Activated B cell treated with CpG ODN at 0.5 μM for 24 hours (primary cell): ENCODE measurements at regions not wholly inside any gene's neighbourhood (a gene's known extent, or its start where the extent isn't known, plus 50 kb on each side); places are given as distances from the start of the nearest gene placed in this dataset.
A peak's percentile ranks its signal among the peaks of the same experiment; 100 is the strongest.

ENCODE experiments used
- ATAC-seq: fragments of 200-7000 bp; cut with Tn5 transposase; one replicate; pipeline ENCODE4 v1.10.0; 2021; ENCODE audit warnings: low read depth, mild to moderate bottlenecking, moderate library complexity
- CTCF ChIA-PET: fragments of 350-600 bp; sonication (Branson Sonifier 250); formaldehyde crosslinking; loops from one replicate; lab custom pipeline; 2021; ENCODE audit warnings: antibody characterized with exemption; lab: Charles Lee
- POLR2A ChIA-PET: fragments of 350-600 bp; sonication (Branson Sonifier 250); formaldehyde crosslinking; loops from one replicate; lab custom pipeline; 2021; ENCODE audit warnings: antibody characterized with exemption; lab: Charles Lee
- DNase-seq: peaks from one replicate; pipeline ENCODE4 v3.0.0; 2022
- H3K27ac Mint-ChIP-seq: one replicate; pipeline ENCODE4 v1.8.0; 2020; ENCODE audit warnings: mixed read lengths
- H3K27me3 Mint-ChIP-seq: one replicate; pipeline ENCODE4 v1.8.0; 2021; ENCODE audit warnings: mixed read lengths
- H3K36me3 Mint-ChIP-seq: one replicate; pipeline ENCODE4 v1.8.0; 2021; ENCODE audit warnings: low read depth, mixed read lengths
- H3K4me1 Mint-ChIP-seq: one replicate; pipeline ENCODE4 v1.8.0; 2021; ENCODE audit warnings: mixed read lengths
- H3K4me3 Mint-ChIP-seq: one replicate; pipeline ENCODE4 v1.8.0; 2020; ENCODE audit warnings: mild to moderate bottlenecking, mixed read lengths
- H3K9me3 Mint-ChIP-seq: one replicate; pipeline ENCODE4 v1.8.0; 2020; ENCODE audit warnings: mixed read lengths
- intact Hi-C: fragments of 100-400 bp; cut with micrococcal nuclease; formaldehyde crosslinking; loops from one replicate; pipeline ENCODE4 v1.15.1; 2024
- TF ChIP-seq, protein P1 (sequence below): fragments of 200-600 bp; IDR thresholded peaks from one replicate; pipeline ENCODE4 v1.8.0; 2022; ENCODE audit warnings: antibody characterized with exemption, mild to moderate bottlenecking

DNA sequence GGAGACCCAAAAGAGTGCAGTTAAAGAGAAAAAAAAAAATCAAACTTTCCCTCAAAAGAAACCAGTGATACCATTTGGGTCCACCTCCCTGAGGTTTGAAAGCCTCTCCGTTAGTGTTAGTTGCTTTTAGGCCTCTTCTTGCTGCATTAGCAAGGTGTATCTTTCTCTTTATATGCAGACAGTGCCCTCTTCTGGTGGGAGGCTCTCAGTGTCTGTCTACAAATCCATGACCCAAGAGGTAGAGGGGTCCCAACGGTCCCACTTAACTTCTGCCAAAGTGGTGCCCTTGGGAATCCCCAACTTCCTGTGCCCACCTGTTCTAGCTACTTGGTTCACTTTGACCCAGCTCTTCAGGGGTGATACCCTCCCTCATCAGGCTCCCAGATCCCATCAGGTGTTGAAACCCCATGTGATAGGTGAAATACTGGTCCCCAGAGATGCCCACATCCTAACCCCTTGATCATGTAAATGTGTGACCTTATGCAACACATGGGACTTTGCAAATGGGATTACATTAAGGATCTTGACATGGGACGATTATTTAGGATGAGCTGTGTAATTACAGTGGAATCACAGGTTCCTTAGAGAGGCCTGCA, 63.7 kb upstream of the CD99 start:
- Mint-ChIP-seq H3K4me3 (no peak overlapping the region), H3K27me3 (no peaks in the 10 kb centered on the region), H3K4me1 (peaks cover 43% of the 10 kb centered on the region), H3K27ac (peak overlapping the region; percentile 30), H3K9me3 (peaks cover 41% of the 10 kb centered on the region), H3K36me3 (peaks cover 90% of the 10 kb centered on the region)
- ChIA-PET POLR2A (no interaction called here), CTCF (no interaction called here)
- intact Hi-C loops, result loop anchor here (1.0 kb wide), 5 partner anchors 954 to 1381 kb away; no protein-coding TSS in a partner anchor
- TF ChIP-seq, protein P1, sequence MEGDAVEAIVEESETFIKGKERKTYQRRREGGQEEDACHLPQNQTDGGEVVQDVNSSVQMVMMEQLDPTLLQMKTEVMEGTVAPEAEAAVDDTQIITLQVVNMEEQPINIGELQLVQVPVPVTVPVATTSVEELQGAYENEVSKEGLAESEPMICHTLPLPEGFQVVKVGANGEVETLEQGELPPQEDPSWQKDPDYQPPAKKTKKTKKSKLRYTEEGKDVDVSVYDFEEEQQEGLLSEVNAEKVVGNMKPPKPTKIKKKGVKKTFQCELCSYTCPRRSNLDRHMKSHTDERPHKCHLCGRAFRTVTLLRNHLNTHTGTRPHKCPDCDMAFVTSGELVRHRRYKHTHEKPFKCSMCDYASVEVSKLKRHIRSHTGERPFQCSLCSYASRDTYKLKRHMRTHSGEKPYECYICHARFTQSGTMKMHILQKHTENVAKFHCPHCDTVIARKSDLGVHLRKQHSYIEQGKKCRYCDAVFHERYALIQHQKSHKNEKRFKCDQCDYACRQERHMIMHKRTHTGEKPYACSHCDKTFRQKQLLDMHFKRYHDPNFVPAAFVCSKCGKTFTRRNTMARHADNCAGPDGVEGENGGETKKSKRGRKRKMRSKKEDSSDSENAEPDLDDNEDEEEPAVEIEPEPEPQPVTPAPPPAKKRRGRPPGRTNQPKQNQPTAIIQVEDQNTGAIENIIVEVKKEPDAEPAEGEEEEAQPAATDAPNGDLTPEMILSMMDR, result no peak
- DNase-seq, result no peak
- ATAC-seq, result peak; percentile 33

DNA sequence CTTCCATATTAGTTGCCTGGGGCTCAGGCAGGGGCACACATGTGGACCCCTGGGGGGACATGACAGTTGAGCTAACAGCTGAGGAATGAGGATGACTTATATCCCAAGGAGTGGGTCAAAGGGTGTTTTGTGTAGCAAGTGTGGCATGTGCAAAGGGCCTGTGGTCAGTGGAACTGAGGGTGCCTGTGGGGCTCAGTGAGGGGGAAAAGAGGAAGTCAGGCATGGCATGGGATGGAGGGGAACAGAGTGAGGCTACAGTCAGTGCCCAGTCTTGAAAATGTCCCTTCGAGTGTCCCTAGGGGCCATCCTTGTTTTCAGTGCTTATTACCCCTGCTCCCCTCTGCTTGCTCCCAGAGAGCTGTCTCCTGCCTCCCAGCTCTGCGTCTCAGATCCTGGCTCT, 64.3 kb upstream of the CD99 start:
- ChIA-PET POLR2A (no interaction called here), CTCF (no interaction called here)
- Mint-ChIP-seq H3K9me3 (peaks cover 37% of the 10 kb centered on the region), H3K27ac (no peak overlapping the region), H3K4me1 (peaks cover 39% of the 10 kb centered on the region), H3K36me3 (peaks cover 88% of the 10 kb centered on the region), H3K4me3 (no peak overlapping the region), H3K27me3 (no peaks in the 10 kb centered on the region)
- intact Hi-C loops, result loop anchor here (1.0 kb wide), 5 partner anchors 953 to 1380 kb away; no protein-coding TSS in a partner anchor
- ATAC-seq (no peak), DNase-seq (no peak)
- TF ChIP-seq, protein P1, result no peak

DNA sequence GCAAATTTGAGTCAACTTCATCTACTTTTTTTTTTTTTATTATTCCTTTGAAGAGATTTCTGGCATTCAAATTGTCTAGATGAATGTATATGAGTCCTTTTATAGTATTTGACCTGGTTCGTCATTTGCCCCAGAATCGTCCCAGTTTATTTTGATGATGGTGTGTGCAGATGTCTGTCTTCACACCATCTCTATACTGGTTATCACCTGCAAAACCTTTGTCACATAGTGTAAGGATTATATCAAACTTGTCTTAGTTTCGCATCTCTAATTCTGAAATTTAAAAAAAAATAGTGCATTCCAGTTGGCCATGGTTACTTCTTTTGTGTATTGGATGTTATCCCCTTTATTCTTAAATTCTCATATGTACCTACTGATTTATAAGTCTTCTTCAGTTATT, 70.5 kb upstream of the CD99 start:
- DNase-seq (no peak), ATAC-seq (no peak)
- peaks cover 82% of the 10 kb centered on the region for H3K36me3 Mint-ChIP-seq
- H3K4me3 Mint-ChIP-seq, result no peak overlapping the region
- intact Hi-C loops, result no loop called here
- TF ChIP-seq, protein P1, result no peak
- CTCF ChIA-PET, result no interaction called here
- peaks cover 6% of the 10 kb centered on the region for H3K4me1 Mint-ChIP-seq
- no peaks in the 10 kb centered on the region for H3K27me3 Mint-ChIP-seq
- no peaks in the 10 kb centered on the region for H3K9me3 Mint-ChIP-seq
- POLR2A ChIA-PET, result no interaction called here
- no peak overlapping the region for H3K27ac Mint-ChIP-seq

DNA sequence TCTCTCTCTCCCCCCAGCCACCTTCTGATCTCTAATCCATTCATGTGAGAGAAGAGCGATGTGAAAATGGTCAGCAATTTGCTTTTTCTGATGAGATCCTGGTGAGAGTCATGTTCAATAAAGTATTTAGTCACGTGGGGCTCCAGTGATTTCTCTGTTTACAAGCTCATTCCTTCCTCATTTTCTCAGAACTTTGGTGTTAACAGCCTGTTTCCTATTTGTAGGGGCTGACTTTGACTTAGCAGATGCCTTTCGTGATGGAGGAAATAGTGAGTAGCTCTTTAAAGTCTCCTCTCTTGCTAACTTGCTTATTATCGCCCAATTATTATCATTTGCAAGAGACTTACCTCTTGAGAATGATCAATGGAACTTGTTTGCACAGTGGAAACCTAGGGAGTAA, 72.6 kb upstream of the CD99 start:
- DNase-seq, result no peak
- Mint-ChIP-seq H3K4me3 (no peak overlapping the region), H3K36me3 (peaks cover 80% of the 10 kb centered on the region), H3K27ac (no peak overlapping the region), H3K27me3 (no peaks in the 10 kb centered on the region), H3K4me1 (peaks cover 18% of the 10 kb centered on the region), H3K9me3 (no peaks in the 10 kb centered on the region)
- intact Hi-C loops, result no loop called here
- TF ChIP-seq, protein P1, result no peak
- POLR2A ChIA-PET, result no interaction called here
- ATAC-seq, result no peak
- CTCF ChIA-PET, result no interaction called here

DNA sequence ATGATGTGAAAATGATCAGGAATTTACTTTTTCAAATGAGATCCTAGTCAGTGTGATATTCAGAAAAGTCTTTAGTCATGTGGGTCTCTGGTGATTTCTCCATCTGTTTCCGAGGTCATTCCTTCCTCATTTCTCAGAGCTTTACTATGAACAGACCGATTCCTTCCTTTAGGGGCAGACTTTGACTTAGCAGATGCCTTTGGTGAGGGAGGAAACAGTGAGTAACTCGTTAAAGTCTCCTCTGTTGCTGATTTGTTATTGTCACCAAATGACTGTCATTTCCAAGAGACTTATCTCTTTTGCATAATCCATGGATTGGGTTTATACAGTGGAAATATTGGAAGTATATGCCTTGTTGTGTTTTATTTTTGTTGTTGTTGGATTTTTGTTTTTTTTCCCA, 76.2 kb upstream of the CD99 start:
- Mint-ChIP-seq H3K9me3 (no peaks in the 10 kb centered on the region), H3K27me3 (no peaks in the 10 kb centered on the region), H3K4me1 (peaks cover 29% of the 10 kb centered on the region), H3K27ac (no peak overlapping the region), H3K4me3 (no peak overlapping the region), H3K36me3 (peaks cover 69% of the 10 kb centered on the region)
- TF ChIP-seq, protein P1, result no peak
- intact Hi-C loops, result no loop called here
- ChIA-PET CTCF (no interaction called here), POLR2A (no interaction called here)
- ATAC-seq, result peak; percentile 49
- DNase-seq, result no peak
